Neuronal stem cell (in vitro differentiated cells): ENCODE measurements at regions not wholly inside any gene's neighbourhood (a gene's known extent, or its start where the extent isn't known, plus 50 kb on each side); places are given as distances from the start of the nearest gene placed in this dataset.
"Not testable (repeated sequence)": the region's sequence is repeated elsewhere in the genome, so short reads cannot be mapped to it uniquely, and the experiment has no call there.

Experiments
- DNase-seq: peaks from one replicate; pipeline ENCODE4 v3.0.0-alpha.2; 2013; ENCODE audit warnings: low spot score
- H2AFZ ChIP-seq: one replicate; pipeline ENCODE4 v1.6.1; 2013; ENCODE audit warnings: mild to moderate bottlenecking, low read length, inconsistent platforms
- H2AK5ac ChIP-seq: 2 replicates; pipeline ENCODE4 v1.6.1; 2013; ENCODE audit warnings: low read depth, mild to moderate bottlenecking, inconsistent platforms, low read length, moderate library complexity, mixed read lengths
- H2BK120ac ChIP-seq: 2 replicates; pipeline ENCODE4 v1.6.1; 2013; ENCODE audit warnings: low read depth, mild to moderate bottlenecking, inconsistent platforms, low read length, moderate library complexity, mixed read lengths
- H2BK12ac ChIP-seq: one replicate; pipeline ENCODE4 v1.6.1; 2013; ENCODE audit warnings: low read length, inconsistent platforms
- H2BK15ac ChIP-seq: 2 replicates; pipeline ENCODE4 v1.6.1; 2013; ENCODE audit warnings: mild to moderate bottlenecking, low read length, inconsistent platforms, mixed read lengths
- H2BK5ac ChIP-seq: one replicate; pipeline ENCODE4 v1.6.1; 2013; ENCODE audit warnings: inconsistent platforms, mild to moderate bottlenecking, low read length, moderate library complexity
- H3K14ac ChIP-seq: one replicate; pipeline ENCODE4 v1.6.1; 2013; ENCODE audit warnings: low read length, inconsistent platforms
- H3K18ac ChIP-seq: 2 replicates; pipeline ENCODE4 v1.6.1; 2013; ENCODE audit warnings: low read length, inconsistent platforms
- H3K23ac ChIP-seq: 2 replicates; pipeline ENCODE4 v1.6.1; 2013; ENCODE audit warnings: low read depth, mild to moderate bottlenecking, mixed read lengths, low read length, inconsistent platforms; ENCODE audit not compliant: poor library complexity
- H3K27ac ChIP-seq: replicated peaks from 3 replicates; pipeline ENCODE4 v1.5.1; 2013; ENCODE audit warnings: low read length, inconsistent platforms
- H3K27me3 ChIP-seq, 3 experiments: 2 replicates each; pipeline ENCODE4 v1.6.1; 2013; ENCODE audit warnings: low read length in 3 of 3, mild to moderate bottlenecking in 2 of 3, inconsistent platforms in 1 of 3, low read depth in 1 of 3, mixed read lengths in 1 of 3, moderate library complexity in 1 of 3; ENCODE audit not compliant: control insufficient read depth in 3 of 3, insufficient read depth in 3 of 3
- H3K36me3 ChIP-seq, 2 donors: replicated peaks in 1 of 2; 2 replicates each; pipeline ENCODE4 v1.6.1; 2013; ENCODE audit warnings: low read length in 2 of 2; ENCODE audit not compliant: control insufficient read depth in 2 of 2, insufficient read depth in 2 of 2
- H3K4ac ChIP-seq: 2 replicates; pipeline ENCODE4 v1.6.1; 2013; ENCODE audit warnings: inconsistent platforms, mild to moderate bottlenecking, low read length, moderate library complexity
- H3K4me1 ChIP-seq, 2 donors: 1 replicate in 1 of 2; 2 replicates in 1 of 2; pipeline ENCODE4 v1.6.1; 2013; ENCODE audit warnings: low read length in 2 of 2, low read depth in 1 of 2; ENCODE audit not compliant: control insufficient read depth in 2 of 2, insufficient read depth in 1 of 2
- H3K4me2 ChIP-seq: one replicate; pipeline ENCODE4 v1.6.1; 2013; ENCODE audit warnings: mild to moderate bottlenecking, low read length, inconsistent platforms; ENCODE audit not compliant: insufficient read depth, poor library complexity, severe bottlenecking
- H3K4me3 ChIP-seq, 2 donors: 2 replicates each; pipeline ENCODE4 v1.5.1; 2013; ENCODE audit warnings: low read length in 2 of 2, mild to moderate bottlenecking in 2 of 2, inconsistent platforms in 1 of 2, moderate library complexity in 1 of 2
- H3K79me1 ChIP-seq: one replicate; pipeline ENCODE4 v1.6.1; 2013; ENCODE audit warnings: low read depth, mild to moderate bottlenecking, inconsistent platforms, low read length, moderate library complexity
- H3K9ac ChIP-seq: one replicate; pipeline ENCODE4 v1.6.1; 2013; ENCODE audit warnings: mild to moderate bottlenecking, low read depth, low read length, inconsistent platforms; ENCODE audit not compliant: poor library complexity
- H3K9me3 ChIP-seq, 2 donors: replicated peaks in 1 of 2; 2 replicates each; pipeline versions ENCODE3 to v1.6.1; 2013; ENCODE audit warnings: low read length in 2 of 2, mild to moderate bottlenecking in 2 of 2, inconsistent platforms in 1 of 2, low read depth in 1 of 2, mixed read lengths in 1 of 2, moderate library complexity in 1 of 2; ENCODE audit not compliant: control insufficient read depth in 2 of 2, insufficient read depth in 1 of 2
- H4K8ac ChIP-seq: one replicate; pipeline ENCODE4 v1.6.1; 2013; ENCODE audit warnings: low read depth, mild to moderate bottlenecking, inconsistent platforms, low read length, moderate library complexity
- H4K91ac ChIP-seq: one replicate; pipeline ENCODE4 v1.6.1; 2013; ENCODE audit warnings: low read length, low read depth, mild to moderate bottlenecking, inconsistent platforms; ENCODE audit not compliant: poor library complexity
- WGBS, 2 donors: extraction: QIAGEN DNeasy Blood & Tissue Kit; methylation state at CpG; one replicate each; pipeline ENCODE4 v1.1.7; 2013; ENCODE audit warnings: missing lambda C conversion rate in 2 of 2, mixed read lengths in 1 of 2; ENCODE audit not compliant: insufficient read length in 2 of 2, insufficient replicate concordance in 1 of 2; ENCODE audit errors: extremely low coverage in 2 of 2; 5-methylcytosine and 5-hydroxymethylcytosine counted together

GRCh38 chr7:119964065-119964464 lies 308.9 kb upstream of the KCND2 start:
- Histone ChIP-seq H3K4me1 (peaks cover 0 to 9% of the 10 kb centered on the region in 2 donors), H3K9me3 (no peaks in the 10 kb centered on the region), H4K91ac (no peak overlapping the region), H2AK5ac (no peak overlapping the region), H3K9ac (no peak overlapping the region), H3K4me3 (no peak overlapping the region), H3K18ac (no peak overlapping the region), H2BK120ac (no peak overlapping the region), H3K4me2 (no peak overlapping the region), H3K14ac (no peak overlapping the region), H2BK5ac (no peak overlapping the region), H2AFZ (no peak overlapping the region), H3K4ac (no peak overlapping the region), H4K8ac (no peak overlapping the region), H3K79me1 (no peaks in the 10 kb centered on the region), H2BK15ac (no peak overlapping the region), H3K23ac (no peak overlapping the region), H3K27me3 (no peaks in the 10 kb centered on the region), H2BK12ac (no peak overlapping the region), H3K36me3 (no peaks in the 10 kb centered on the region), H3K27ac (no peak overlapping the region)
- DNase-seq: no peak

- Histone ChIP-seq H4K91ac (no peak overlapping the region), H3K23ac (no peak overlapping the region), H3K9ac (no peak overlapping the region), H2BK12ac (no peak overlapping the region), H3K4me3 (no peak overlapping the region), H2AK5ac (no peak overlapping the region), H3K18ac (no peak overlapping the region), H4K8ac (no peak overlapping the region), H3K27ac (no peak overlapping the region), H2BK5ac (no peak overlapping the region), H3K4ac (no peak overlapping the region), H3K14ac (no peak overlapping the region), H3K9me3 (no peaks in the 10 kb centered on the region), H3K27me3 (no peaks in the 10 kb centered on the region), H2BK15ac (no peak overlapping the region), H3K79me1 (no peaks in the 10 kb centered on the region), H3K36me3 (no peaks in the 10 kb centered on the region), H2AFZ (peak overlapping the region; percentile 69), H3K4me2 (no peak overlapping the region), H3K4me1 (peaks cover 0 to 9% of the 10 kb centered on the region in 2 donors), H2BK120ac (no peak overlapping the region)
- no CpG with 5 or more reads among the region's 1 CpG for WGBS, 2 donors
- no peak for DNase-seq
These were observed 308.0 kb upstream of the KCND2 start for GRCh38 chr7:119964788-119965542.

GRCh38 chr7:119967221-119967620 lies 305.8 kb upstream of the KCND2 start:
- no peak overlapping the region for H3K14ac ChIP-seq
- no peak overlapping the region for H2BK120ac ChIP-seq
- no peak overlapping the region for H2AK5ac ChIP-seq
- no peak overlapping the region for H3K4ac ChIP-seq
- WGBS, 2 donors: no CpG with 5 or more reads among the region's 4 CpGs
- no peak overlapping the region for H3K4me2 ChIP-seq
- no peak overlapping the region for H2BK5ac ChIP-seq
- no peak overlapping the region for H3K9ac ChIP-seq
- no peaks in the 10 kb centered on the region for H3K79me1 ChIP-seq
- H3K9me3 ChIP-seq: no peaks in the 10 kb centered on the region
- no peak overlapping the region for H4K91ac ChIP-seq
- no peaks in the 10 kb centered on the region for H3K27me3 ChIP-seq
- H3K36me3 ChIP-seq: no peaks in the 10 kb centered on the region
- H3K27ac ChIP-seq: no peak overlapping the region
- H3K4me3 ChIP-seq: no peak overlapping the region
- H3K18ac ChIP-seq: no peak overlapping the region
- no peak for DNase-seq
- H3K4me1 ChIP-seq: peaks cover 0 to 9% of the 10 kb centered on the region in 2 donors
- no peak overlapping the region for H2BK12ac ChIP-seq
- no peak overlapping the region for H2BK15ac ChIP-seq
- no peak overlapping the region for H4K8ac ChIP-seq
- H2AFZ ChIP-seq: no peak overlapping the region
- no peak overlapping the region for H3K23ac ChIP-seq

- H3K4ac ChIP-seq, H3K4me1 ChIP-seq, H3K14ac ChIP-seq, H3K9ac ChIP-seq, H2BK120ac ChIP-seq, H3K4me3 ChIP-seq, H3K79me1 ChIP-seq, H4K91ac ChIP-seq, H3K23ac ChIP-seq, H3K27ac ChIP-seq, H2BK12ac ChIP-seq, H3K9me3 ChIP-seq, H2BK5ac ChIP-seq, H4K8ac ChIP-seq, H3K36me3 ChIP-seq, H3K4me2 ChIP-seq, DNase-seq, H2AFZ ChIP-seq, H2AK5ac ChIP-seq, H3K27me3 ChIP-seq, H3K18ac ChIP-seq, H2BK15ac ChIP-seq: not testable (repeated sequence)
- WGBS, 2 donors: no CpG with 5 or more reads among the region's 3 CpGs
These were observed 304.6 kb upstream of the KCND2 start for GRCh38 chr7:119968411-119968810.
